Esophagus muscularis mucosa (tissue), 3 donors: ENCODE measurements at regions not wholly inside any gene's neighbourhood (a gene's known extent, or its start where the extent isn't known, plus 50 kb on each side); places are given as distances from the start of the nearest gene placed in this dataset.

Experiments
- POLR2AphosphoS5 ChIP-seq, 2 donors: sonication (generic); formaldehyde crosslinking; IDR thresholded peaks; one replicate each; pipeline ENCODE4 v1.6.1; 2017; ENCODE audit warnings: antibody characterized with exemption in 2 of 2
- TF ChIP-seq, protein P1 (sequence below), 3 experiments: fragments of 200-600 bp in 2 of 3; fragments of 450-650 bp in 1 of 3; sonication (generic) in 2 of 3; IDR thresholded peaks; one replicate each; pipeline ENCODE4 v1.5.1; 2017 to 2019; ENCODE audit warnings: antibody characterized with exemption in 3 of 3, mild to moderate bottlenecking in 2 of 3, moderate library complexity in 1 of 3

DNA sequence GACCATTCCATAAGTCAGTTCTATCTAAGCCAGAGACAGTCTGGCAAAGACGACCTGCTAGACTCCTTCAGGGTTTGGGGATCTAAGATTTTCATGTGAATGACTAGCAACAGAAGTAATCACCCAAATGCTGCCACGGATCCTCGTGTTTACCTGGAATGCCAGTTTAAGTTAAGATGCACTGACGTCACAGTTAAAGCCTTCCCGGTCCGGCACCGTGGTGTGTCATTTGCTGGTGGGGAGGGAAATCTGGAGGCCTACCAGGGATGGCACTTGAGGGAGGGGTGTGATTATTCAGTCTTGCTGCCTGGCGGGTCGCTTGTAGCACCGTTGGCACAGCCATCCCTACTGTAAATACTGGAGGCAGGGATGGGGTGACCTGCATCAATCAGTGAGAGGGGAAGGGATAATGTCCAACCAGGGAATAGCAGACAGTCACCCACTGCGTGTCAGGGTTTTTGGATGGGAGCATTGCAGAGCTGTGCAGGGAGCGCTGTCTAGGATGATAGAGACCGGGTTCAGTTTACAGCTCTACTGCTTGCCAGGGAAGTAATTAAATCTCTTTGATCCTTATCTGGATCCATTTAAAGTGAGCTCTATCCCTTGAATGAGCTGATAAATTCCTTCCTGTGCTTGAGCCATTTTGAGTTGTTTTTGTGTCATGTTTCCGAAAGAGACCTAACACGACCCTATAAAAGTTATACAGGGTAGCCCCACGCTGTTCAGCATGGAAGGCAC lies 764.7 kb upstream of the EEF2KMT start:
- TF ChIP-seq, protein P1, sequence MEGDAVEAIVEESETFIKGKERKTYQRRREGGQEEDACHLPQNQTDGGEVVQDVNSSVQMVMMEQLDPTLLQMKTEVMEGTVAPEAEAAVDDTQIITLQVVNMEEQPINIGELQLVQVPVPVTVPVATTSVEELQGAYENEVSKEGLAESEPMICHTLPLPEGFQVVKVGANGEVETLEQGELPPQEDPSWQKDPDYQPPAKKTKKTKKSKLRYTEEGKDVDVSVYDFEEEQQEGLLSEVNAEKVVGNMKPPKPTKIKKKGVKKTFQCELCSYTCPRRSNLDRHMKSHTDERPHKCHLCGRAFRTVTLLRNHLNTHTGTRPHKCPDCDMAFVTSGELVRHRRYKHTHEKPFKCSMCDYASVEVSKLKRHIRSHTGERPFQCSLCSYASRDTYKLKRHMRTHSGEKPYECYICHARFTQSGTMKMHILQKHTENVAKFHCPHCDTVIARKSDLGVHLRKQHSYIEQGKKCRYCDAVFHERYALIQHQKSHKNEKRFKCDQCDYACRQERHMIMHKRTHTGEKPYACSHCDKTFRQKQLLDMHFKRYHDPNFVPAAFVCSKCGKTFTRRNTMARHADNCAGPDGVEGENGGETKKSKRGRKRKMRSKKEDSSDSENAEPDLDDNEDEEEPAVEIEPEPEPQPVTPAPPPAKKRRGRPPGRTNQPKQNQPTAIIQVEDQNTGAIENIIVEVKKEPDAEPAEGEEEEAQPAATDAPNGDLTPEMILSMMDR (IDR thresholded peaks at IDR 0.05) = no peak
- no peak for TF ChIP-seq POLR2AphosphoS5 (IDR thresholded peaks at IDR 0.05)
